T-helper 2 cell treated with Interferon-gamma antibody and Interleukin-4, amounts not matched to agents 5 μg/mL and 100 μg/mL, for 36 hours (primary cell): ENCODE measurements at regions not wholly inside any gene's neighbourhood (a gene's known extent, or its start where the extent isn't known, plus 50 kb on each side); places are given as distances from the start of the nearest gene placed in this dataset.

ENCODE experiments used
- DNase-seq: peaks from one replicate; pipeline ENCODE4 v3.0.0; 2021; ENCODE audit warnings: low spot score
- H3K27ac Mint-ChIP-seq: one replicate; pipeline ENCODE4 v1.8.0; 2021; ENCODE audit warnings: mild to moderate bottlenecking, mixed read lengths
- H3K27me3 Mint-ChIP-seq: one replicate; pipeline ENCODE4 v1.8.0; 2021; ENCODE audit warnings: low read depth, mixed read lengths
- H3K36me3 Mint-ChIP-seq: one replicate; pipeline ENCODE4 v1.8.0; 2021; ENCODE audit warnings: low read depth, mixed read lengths
- H3K4me1 Mint-ChIP-seq: one replicate; pipeline ENCODE4 v1.8.0; 2021; ENCODE audit warnings: low read depth, mixed read lengths
- H3K4me3 Mint-ChIP-seq: one replicate; pipeline ENCODE4 v1.8.0; 2022; ENCODE audit warnings: mild to moderate bottlenecking, moderate library complexity, mixed read lengths
- H3K9me3 Mint-ChIP-seq: one replicate; pipeline ENCODE4 v1.8.0; 2021; ENCODE audit warnings: mixed read lengths

GRCh38 chr1:103373991-103374390 is 151.5 kb upstream of the RNPC3 start:
- H3K9me3 Mint-ChIP-seq: peaks cover 6% of the 10 kb centered on the region
- H3K27me3 Mint-ChIP-seq: no peaks in the 10 kb centered on the region
- H3K36me3 Mint-ChIP-seq: no peaks in the 10 kb centered on the region
- H3K4me1 Mint-ChIP-seq: no peaks in the 10 kb centered on the region
- DNase-seq: no peak
- no peak overlapping the region for H3K27ac Mint-ChIP-seq
- no peak overlapping the region for H3K4me3 Mint-ChIP-seq

- no peak overlapping the region for H3K27ac Mint-ChIP-seq
- no peak for DNase-seq
- H3K27me3 Mint-ChIP-seq: no peaks in the 10 kb centered on the region
These were observed 152.6 kb upstream of the RNPC3 start for GRCh38 chr1:103372866-103373265.

GRCh38 chr1:103371234-103371633 is 154.3 kb upstream of the RNPC3 start:
- no peak overlapping the region for H3K27ac Mint-ChIP-seq
- no peak overlapping the region for H3K4me3 Mint-ChIP-seq
- no peak for DNase-seq
- no peaks in the 10 kb centered on the region for H3K27me3 Mint-ChIP-seq
- H3K36me3 Mint-ChIP-seq: no peaks in the 10 kb centered on the region
- no peaks in the 10 kb centered on the region for H3K9me3 Mint-ChIP-seq
- H3K4me1 Mint-ChIP-seq: no peaks in the 10 kb centered on the region

More at GRCh38 chr1:103372866-103373265, 152.6 kb upstream of the RNPC3 start:
- Mint-ChIP-seq H3K4me1 (no peaks in the 10 kb centered on the region), H3K9me3 (no peaks in the 10 kb centered on the region), H3K36me3 (no peaks in the 10 kb centered on the region), H3K4me3 (no peak overlapping the region)

GRCh38 chr1:103367186-103367585 is 158.3 kb upstream of the RNPC3 start:
- Mint-ChIP-seq H3K4me1 (no peaks in the 10 kb centered on the region), H3K36me3 (no peaks in the 10 kb centered on the region), H3K9me3 (no peaks in the 10 kb centered on the region), H3K4me3 (no peak overlapping the region), H3K27ac (no peak overlapping the region), H3K27me3 (no peaks in the 10 kb centered on the region)
- no peak for DNase-seq

GRCh38 chr1:103365860-103366569 is 159.5 kb upstream of the RNPC3 start:
- H3K4me1 Mint-ChIP-seq: no peaks in the 10 kb centered on the region
- no peaks in the 10 kb centered on the region for H3K27me3 Mint-ChIP-seq
- no peak overlapping the region for H3K4me3 Mint-ChIP-seq
- no peaks in the 10 kb centered on the region for H3K36me3 Mint-ChIP-seq
- no peaks in the 10 kb centered on the region for H3K9me3 Mint-ChIP-seq
- no peak overlapping the region for H3K27ac Mint-ChIP-seq
- DNase-seq: no peak

GRCh38 chr1:103363008-103363365 is 162.5 kb upstream of the RNPC3 start:
- no peak overlapping the region for H3K27ac Mint-ChIP-seq
- no peak for DNase-seq
- H3K4me3 Mint-ChIP-seq: no peak overlapping the region
- H3K36me3 Mint-ChIP-seq: no peaks in the 10 kb centered on the region
- no peaks in the 10 kb centered on the region for H3K27me3 Mint-ChIP-seq
- no peaks in the 10 kb centered on the region for H3K9me3 Mint-ChIP-seq
- no peaks in the 10 kb centered on the region for H3K4me1 Mint-ChIP-seq

GRCh38 chr1:103362348-103363007 is 163.0 kb upstream of the RNPC3 start:
- Mint-ChIP-seq H3K27me3 (no peaks in the 10 kb centered on the region), H3K4me3 (no peak overlapping the region), H3K4me1 (no peaks in the 10 kb centered on the region), H3K9me3 (no peaks in the 10 kb centered on the region), H3K36me3 (no peaks in the 10 kb centered on the region), H3K27ac (no peak overlapping the region)
- DNase-seq: no peak

- no peak for DNase-seq
- H3K36me3 Mint-ChIP-seq: no peaks in the 10 kb centered on the region
- H3K4me1 Mint-ChIP-seq: no peaks in the 10 kb centered on the region
- H3K27ac Mint-ChIP-seq: no peak overlapping the region
- H3K9me3 Mint-ChIP-seq: no peaks in the 10 kb centered on the region
- H3K4me3 Mint-ChIP-seq: no peak overlapping the region
- H3K27me3 Mint-ChIP-seq: no peaks in the 10 kb centered on the region
These were observed 172.1 kb upstream of the RNPC3 start for GRCh38 chr1:103353391-103353790.

- H3K9me3 Mint-ChIP-seq: no peaks in the 10 kb centered on the region
- H3K4me3 Mint-ChIP-seq: no peak overlapping the region
- no peak overlapping the region for H3K27ac Mint-ChIP-seq
- no peaks in the 10 kb centered on the region for H3K27me3 Mint-ChIP-seq
- no peak for DNase-seq
- H3K4me1 Mint-ChIP-seq: no peaks in the 10 kb centered on the region
- H3K36me3 Mint-ChIP-seq: no peaks in the 10 kb centered on the region
These were observed 177.4 kb upstream of the RNPC3 start for GRCh38 chr1:103348136-103348535.

GRCh38 chr1:103344930-103345329 is 180.6 kb upstream of the RNPC3 start:
- Mint-ChIP-seq H3K4me1 (no peaks in the 10 kb centered on the region), H3K27me3 (no peaks in the 10 kb centered on the region), H3K36me3 (no peaks in the 10 kb centered on the region), H3K9me3 (no peaks in the 10 kb centered on the region), H3K27ac (no peak overlapping the region), H3K4me3 (no peak overlapping the region)
- DNase-seq: no peak

- no peak overlapping the region for H3K4me3 Mint-ChIP-seq
- no peaks in the 10 kb centered on the region for H3K36me3 Mint-ChIP-seq
- H3K4me1 Mint-ChIP-seq: no peaks in the 10 kb centered on the region
- no peaks in the 10 kb centered on the region for H3K27me3 Mint-ChIP-seq
- DNase-seq: no peak
- H3K9me3 Mint-ChIP-seq: no peaks in the 10 kb centered on the region
- no peak overlapping the region for H3K27ac Mint-ChIP-seq
These were observed 184.1 kb upstream of the RNPC3 start for GRCh38 chr1:103341377-103341880.

GRCh38 chr1:103337779-103338178 is 187.7 kb upstream of the RNPC3 start:
- Mint-ChIP-seq H3K27ac (no peak overlapping the region), H3K27me3 (no peaks in the 10 kb centered on the region), H3K36me3 (no peaks in the 10 kb centered on the region), H3K4me1 (no peaks in the 10 kb centered on the region), H3K9me3 (no peaks in the 10 kb centered on the region), H3K4me3 (no peak overlapping the region)
- DNase-seq: no peak

GRCh38 chr1:103336408-103336807 is 189.1 kb upstream of the RNPC3 start:
- no peaks in the 10 kb centered on the region for H3K9me3 Mint-ChIP-seq
- no peaks in the 10 kb centered on the region for H3K27me3 Mint-ChIP-seq
- no peaks in the 10 kb centered on the region for H3K36me3 Mint-ChIP-seq
- H3K27ac Mint-ChIP-seq: no peak overlapping the region
- H3K4me1 Mint-ChIP-seq: no peaks in the 10 kb centered on the region
- no peak overlapping the region for H3K4me3 Mint-ChIP-seq
- no peak for DNase-seq

GRCh38 chr1:103333141-103333540 is 192.4 kb upstream of the RNPC3 start:
- Mint-ChIP-seq H3K9me3 (no peaks in the 10 kb centered on the region), H3K4me1 (no peaks in the 10 kb centered on the region), H3K27me3 (no peaks in the 10 kb centered on the region), H3K4me3 (no peak overlapping the region), H3K36me3 (no peaks in the 10 kb centered on the region), H3K27ac (no peak overlapping the region)
- DNase-seq: no peak
